ENCODE measurements at regions not wholly inside any gene's neighbourhood (a gene's known extent, or its start where the extent isn't known, plus 50 kb on each side); places are given as distances from the start of the nearest gene placed in this dataset.

DNA sequence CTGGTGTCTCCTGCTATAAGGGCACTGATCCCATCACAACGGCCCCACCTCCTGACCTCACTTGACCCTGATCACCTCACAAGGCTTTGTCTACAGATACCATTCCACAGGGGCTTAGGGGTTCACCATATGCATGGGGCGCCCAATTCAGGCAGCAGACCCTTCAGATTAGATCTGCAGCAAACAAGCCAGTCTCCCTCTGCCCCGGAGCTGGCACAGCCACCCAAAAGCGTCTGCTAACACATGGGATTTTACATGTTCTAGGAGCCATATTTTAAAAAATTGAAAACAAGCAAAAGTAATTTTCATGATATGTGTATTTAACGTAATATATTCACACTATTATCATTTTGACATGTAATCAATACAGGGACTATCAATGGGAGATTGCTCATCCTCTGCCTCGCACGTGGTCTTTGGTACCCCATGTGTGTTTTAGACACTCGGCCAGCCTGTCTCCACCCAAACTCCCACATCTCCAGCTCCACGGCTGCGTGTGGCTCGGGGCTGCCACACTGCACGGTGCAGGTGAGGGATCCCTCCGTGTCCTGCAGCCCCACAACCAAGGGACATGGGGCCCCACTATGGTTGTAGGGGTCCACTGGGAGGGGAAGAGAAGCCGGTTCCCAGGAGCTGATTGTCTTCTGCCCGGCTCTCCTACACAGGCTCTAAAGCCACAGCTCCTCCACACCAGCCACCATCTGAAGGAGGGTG is 107.6 kb downstream of the RBFOX3 start:
- Mint-ChIP-seq H3K9me3 (ENCODE audit: unreplicated experiment) (peaks cover 15% of the 10 kb centered on the region), H3K27me3 (ENCODE audit: insufficient read depth, unreplicated experiment) (peaks cover 9% of the 10 kb centered on the region), H3K4me1 (ENCODE audit: low read depth, unreplicated experiment) (no peaks in the 10 kb centered on the region), H3K27ac (ENCODE audit: unreplicated experiment) (no peak overlapping the region), H3K4me3 (ENCODE audit: unreplicated experiment) (no peak overlapping the region), H3K36me3 (ENCODE audit: insufficient read depth, unreplicated experiment) (no peaks in the 10 kb centered on the region)
- no TSS peak for BruUV-seq (replicated peaks)
- ChIA-PET CTCF (no interaction called here), POLR2A (no interaction called here)
- intact Hi-C loops (cut with micrococcal nuclease; ENCODE audit: unreplicated experiment), result no loop called here
- TF ChIP-seq, protein P1, sequence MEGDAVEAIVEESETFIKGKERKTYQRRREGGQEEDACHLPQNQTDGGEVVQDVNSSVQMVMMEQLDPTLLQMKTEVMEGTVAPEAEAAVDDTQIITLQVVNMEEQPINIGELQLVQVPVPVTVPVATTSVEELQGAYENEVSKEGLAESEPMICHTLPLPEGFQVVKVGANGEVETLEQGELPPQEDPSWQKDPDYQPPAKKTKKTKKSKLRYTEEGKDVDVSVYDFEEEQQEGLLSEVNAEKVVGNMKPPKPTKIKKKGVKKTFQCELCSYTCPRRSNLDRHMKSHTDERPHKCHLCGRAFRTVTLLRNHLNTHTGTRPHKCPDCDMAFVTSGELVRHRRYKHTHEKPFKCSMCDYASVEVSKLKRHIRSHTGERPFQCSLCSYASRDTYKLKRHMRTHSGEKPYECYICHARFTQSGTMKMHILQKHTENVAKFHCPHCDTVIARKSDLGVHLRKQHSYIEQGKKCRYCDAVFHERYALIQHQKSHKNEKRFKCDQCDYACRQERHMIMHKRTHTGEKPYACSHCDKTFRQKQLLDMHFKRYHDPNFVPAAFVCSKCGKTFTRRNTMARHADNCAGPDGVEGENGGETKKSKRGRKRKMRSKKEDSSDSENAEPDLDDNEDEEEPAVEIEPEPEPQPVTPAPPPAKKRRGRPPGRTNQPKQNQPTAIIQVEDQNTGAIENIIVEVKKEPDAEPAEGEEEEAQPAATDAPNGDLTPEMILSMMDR (IDR thresholded peaks at IDR 0.05; ENCODE audit: insufficient read depth in 1 of 2, low read depth in 1 of 2, low read length in 1 of 2, severe bottlenecking in 1 of 2, unreplicated experiment in 1 of 2), result no peak
- no peak for DNase-seq
- Histone ChIP-seq H3K4me1 (no peaks in the 10 kb centered on the region; the same call in 1 of the 2 replicates), H3K4me3 (ENCODE audit: low read depth, low read length) (no peak overlapping the region), H3K9me3 (0 out of 2 replicates have a peak, but pooled peaks cover 3% of the 10 kb centered on the region), H3K36me3 (ENCODE audit: control insufficient read depth, insufficient read depth, low read length) (no peaks in the 10 kb centered on the region), H3K27me3 (replicated peaks; ENCODE audit: control insufficient read depth, insufficient read depth, low read length) (no peaks in the 10 kb centered on the region)

DNA sequence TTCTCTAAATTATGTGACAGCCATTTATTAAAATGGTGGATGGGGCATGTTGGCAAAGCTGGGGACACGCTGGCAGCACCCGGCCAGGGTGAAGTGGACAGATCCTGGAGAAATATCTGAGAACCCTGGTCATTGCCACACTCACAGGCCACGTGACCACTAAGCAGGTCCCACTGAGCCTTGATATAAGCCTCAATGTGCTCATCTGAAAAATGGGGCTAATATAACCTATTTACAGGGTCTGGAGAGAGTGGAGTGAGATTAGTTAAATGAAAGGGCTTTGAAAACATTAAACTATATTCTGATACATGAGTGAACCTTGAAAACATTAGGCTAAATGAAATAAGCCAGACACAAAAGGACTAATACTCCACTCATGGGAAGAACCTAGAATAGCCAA is 108.9 kb downstream of the RBFOX3 start:
- TF ChIP-seq, protein P1 (IDR thresholded peaks at IDR 0.05; ENCODE audit: insufficient read depth in 1 of 2, low read depth in 1 of 2, low read length in 1 of 2, severe bottlenecking in 1 of 2, unreplicated experiment in 1 of 2), result no peak
- Histone ChIP-seq H3K9me3 (0 out of 2 replicates have a peak, but pooled peaks cover 3% of the 10 kb centered on the region), H3K36me3 (ENCODE audit: control insufficient read depth, insufficient read depth, low read length) (no peaks in the 10 kb centered on the region), H3K4me1 (no peaks in the 10 kb centered on the region; the same call in 1 of the 2 replicates), H3K4me3 (ENCODE audit: low read depth, low read length) (no peak overlapping the region), H3K27me3 (replicated peaks; ENCODE audit: control insufficient read depth, insufficient read depth, low read length) (no peaks in the 10 kb centered on the region)
- POLR2A ChIA-PET, result no interaction called here
- Mint-ChIP-seq H3K36me3 (ENCODE audit: insufficient read depth, unreplicated experiment) (no peaks in the 10 kb centered on the region), H3K4me1 (ENCODE audit: low read depth, unreplicated experiment) (no peaks in the 10 kb centered on the region), H3K27ac (ENCODE audit: unreplicated experiment) (no peak overlapping the region), H3K9me3 (ENCODE audit: unreplicated experiment) (peaks cover 15% of the 10 kb centered on the region), H3K4me3 (ENCODE audit: unreplicated experiment) (no peak overlapping the region), H3K27me3 (ENCODE audit: insufficient read depth, unreplicated experiment) (peaks cover 9% of the 10 kb centered on the region)
- BruUV-seq (replicated peaks), result no TSS peak
- DNase-seq, result no peak
- CTCF ChIA-PET, result no interaction called here
- intact Hi-C loops (cut with micrococcal nuclease; ENCODE audit: unreplicated experiment), result no loop called here

DNA sequence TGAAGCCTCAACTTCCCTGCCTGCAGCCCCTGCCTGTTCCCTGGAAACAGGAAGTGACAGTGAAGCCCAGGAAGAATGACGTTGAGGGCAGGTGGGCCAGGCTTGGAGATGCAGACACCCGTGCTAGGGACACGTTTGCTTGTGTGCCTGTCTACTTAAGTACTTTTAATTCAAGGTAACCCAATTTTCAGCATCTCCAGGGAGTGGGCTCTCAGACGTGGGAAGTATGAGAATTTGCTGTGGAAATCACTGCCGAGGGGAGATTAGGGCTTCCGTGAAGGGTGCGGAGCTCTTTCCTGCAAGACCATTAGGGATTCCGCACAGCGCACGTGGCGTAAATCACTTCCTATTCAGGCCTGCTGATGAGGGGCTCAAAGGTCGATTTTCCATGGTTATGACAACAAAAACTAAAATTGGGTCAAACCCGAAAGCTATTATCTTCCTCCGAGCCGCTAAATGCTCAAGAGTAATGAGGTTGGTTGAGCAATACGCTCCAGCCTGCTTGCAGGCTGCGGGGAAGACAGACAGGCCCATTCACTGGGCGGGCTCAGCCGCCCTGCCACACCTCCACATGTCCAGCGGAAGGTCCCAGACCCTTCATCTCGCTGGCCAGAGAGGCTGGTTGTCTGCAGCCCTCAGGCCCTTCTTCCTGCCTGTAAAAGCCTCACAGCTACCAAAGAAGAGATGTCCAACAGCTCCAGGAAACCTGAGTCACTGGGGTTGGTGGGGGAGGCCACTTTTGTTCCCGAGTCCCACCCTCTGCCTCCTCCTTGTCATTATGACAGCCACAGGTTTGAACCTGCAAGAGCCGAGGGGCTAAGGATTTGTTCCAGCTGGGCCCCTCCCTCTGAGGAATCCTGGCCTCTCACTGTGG is 109.9 kb downstream of the RBFOX3 start:
- intact Hi-C loops (cut with micrococcal nuclease; ENCODE audit: unreplicated experiment), result no loop called here
- no peaks in the 10 kb centered on the region; the same call in 1 of the 2 replicates for H3K4me1 ChIP-seq
- H3K4me1 Mint-ChIP-seq (ENCODE audit: low read depth, unreplicated experiment), result no peaks in the 10 kb centered on the region
- H3K9me3 ChIP-seq, result 0 out of 2 replicates have a peak, but pooled peaks cover 3% of the 10 kb centered on the region
- no TSS peak for BruUV-seq (replicated peaks)
- H3K4me3 ChIP-seq (ENCODE audit: low read depth, low read length), result no peak overlapping the region
- no peaks in the 10 kb centered on the region for H3K27me3 ChIP-seq (replicated peaks; ENCODE audit: control insufficient read depth, insufficient read depth, low read length)
- no peaks in the 10 kb centered on the region for H3K36me3 Mint-ChIP-seq (ENCODE audit: insufficient read depth, unreplicated experiment)
- no peaks in the 10 kb centered on the region for H3K36me3 ChIP-seq (ENCODE audit: control insufficient read depth, insufficient read depth, low read length)
- DNase-seq, result peak in 1 of 2 experiments; percentile 21
- TF ChIP-seq, protein P1 (IDR thresholded peaks at IDR 0.05; ENCODE audit: insufficient read depth in 1 of 2, low read depth in 1 of 2, low read length in 1 of 2, severe bottlenecking in 1 of 2, unreplicated experiment in 1 of 2), result no peak
- ChIA-PET POLR2A (no interaction called here), CTCF (no interaction called here)
- no peak overlapping the region for H3K27ac Mint-ChIP-seq (ENCODE audit: unreplicated experiment)
- H3K4me3 Mint-ChIP-seq (ENCODE audit: unreplicated experiment), result no peak overlapping the region
- H3K9me3 Mint-ChIP-seq (ENCODE audit: unreplicated experiment), result peaks cover 15% of the 10 kb centered on the region
- peaks cover 9% of the 10 kb centered on the region for H3K27me3 Mint-ChIP-seq (ENCODE audit: insufficient read depth, unreplicated experiment)

All from Caco-2 (cell line).